Occipital lobe (tissue), 1 donor: ENCODE measurements at regions not wholly inside any gene's neighbourhood (a gene's known extent, or its start where the extent isn't known, plus 50 kb on each side); places are given as distances from the start of the nearest gene placed in this dataset.

Experiments used
- DNase-seq: peaks from one replicate; lab custom pipeline; 2025; lab: John Stamatoyannopoulos, UW

- no peak for DNase-seq
Measured at GRCh38 chr2:226403369-226403768, 396.3 kb downstream of the IRS1 start.

GRCh38 chr2:226399006-226399405 is 400.6 kb downstream of the IRS1 start:
- DNase-seq, result no peak

GRCh38 chr2:226398580-226398979 is 401.0 kb downstream of the IRS1 start:
- DNase-seq, result no peak

GRCh38 chr2:226396541-226396940 is 403.1 kb downstream of the IRS1 start:
- no peak for DNase-seq

- no peak for DNase-seq
Measured at GRCh38 chr2:226387499-226387942, 412.1 kb downstream of the IRS1 start.

GRCh38 chr2:226383461-226383860 is 416.2 kb downstream of the IRS1 start:
- DNase-seq, result no peak

- DNase-seq, result no peak
Measured at GRCh38 chr2:226380679-226381078, 418.9 kb downstream of the IRS1 start.

GRCh38 chr2:226378753-226379705 is 420.6 kb downstream of the IRS1 start:
- no peak for DNase-seq

- DNase-seq, result no peak
Measured at GRCh38 chr2:226376516-226377180, 423.0 kb downstream of the IRS1 start.

- DNase-seq, result no peak
Measured at GRCh38 chr2:226366920-226367319, 432.7 kb downstream of the IRS1 start.

- DNase-seq, result no peak
Measured at GRCh38 chr2:226364217-226364616, 435.4 kb downstream of the IRS1 start.

- no peak for DNase-seq
Measured at GRCh38 chr2:226362980-226363379, 436.6 kb downstream of the IRS1 start.

- no peak for DNase-seq
Measured at GRCh38 chr2:226360658-226361057, 439.0 kb downstream of the IRS1 start.

GRCh38 chr2:226358688-226359087 is 440.9 kb downstream of the IRS1 start:
- DNase-seq, result no peak

- DNase-seq, result no peak
Measured at GRCh38 chr2:226357816-226358215, 441.8 kb downstream of the IRS1 start.

GRCh38 chr2:226355600-226355999 is 444.0 kb downstream of the IRS1 start:
- no peak for DNase-seq

- no peak for DNase-seq
Measured at GRCh38 chr2:226354434-226354833, 445.2 kb downstream of the IRS1 start.

GRCh38 chr2:226352941-226353560 is 446.6 kb downstream of the IRS1 start:
- no peak for DNase-seq

- DNase-seq, result no peak
Measured at GRCh38 chr2:226351711-226352110, 447.9 kb downstream of the IRS1 start.

- no peak for DNase-seq
Measured at GRCh38 chr2:226339616-226340015, 460.0 kb downstream of the IRS1 start.

- DNase-seq, result no peak
Measured at GRCh38 chr2:226338825-226339224, 460.8 kb downstream of the IRS1 start.

GRCh38 chr2:226337941-226338600 is 461.5 kb downstream of the IRS1 start:
- DNase-seq, result no peak
